GM12891 (cell line): ENCODE measurements at regions not wholly inside any gene's neighbourhood (a gene's known extent, or its start where the extent isn't known, plus 50 kb on each side); places are given as distances from the start of the nearest gene placed in this dataset.
"Not testable (repeated sequence)": the region's sequence is repeated elsewhere in the genome, so short reads cannot be mapped to it uniquely, and the experiment has no call there.

Experiments used
- POLR2A ChIP-seq: IDR thresholded peaks from 2 replicates; pipeline ENCODE4 v1.6.1; 2011; ENCODE audit warnings: low read depth, low read length, control low read depth
- POLR2AphosphoS5 ChIP-seq: IDR thresholded peaks from 2 replicates; pipeline ENCODE4 v1.6.1; 2011; ENCODE audit warnings: low read depth, low read length, control low read depth

GRCh38 chr1:189225794-189226145, 1251.9 kb downstream of the BRINP3 start:
- not testable (repeated sequence) for TF ChIP-seq POLR2AphosphoS5, POLR2A
